ENCODE measurements at regions not wholly inside any gene's neighbourhood (a gene's known extent, or its start where the extent isn't known, plus 50 kb on each side); places are given as distances from the start of the nearest gene placed in this dataset.

- no peak for DNase-seq (ENCODE audit: low read depth in 3 of 3)
These were observed 60.9 kb upstream of the FUT8 start for GRCh38 chr14:65351493-65352194.

- DNase-seq (ENCODE audit: low read depth in 3 of 3) = no peak
These were observed 59.5 kb upstream of the FUT8 start for GRCh38 chr14:65352964-65353530.

DNA sequence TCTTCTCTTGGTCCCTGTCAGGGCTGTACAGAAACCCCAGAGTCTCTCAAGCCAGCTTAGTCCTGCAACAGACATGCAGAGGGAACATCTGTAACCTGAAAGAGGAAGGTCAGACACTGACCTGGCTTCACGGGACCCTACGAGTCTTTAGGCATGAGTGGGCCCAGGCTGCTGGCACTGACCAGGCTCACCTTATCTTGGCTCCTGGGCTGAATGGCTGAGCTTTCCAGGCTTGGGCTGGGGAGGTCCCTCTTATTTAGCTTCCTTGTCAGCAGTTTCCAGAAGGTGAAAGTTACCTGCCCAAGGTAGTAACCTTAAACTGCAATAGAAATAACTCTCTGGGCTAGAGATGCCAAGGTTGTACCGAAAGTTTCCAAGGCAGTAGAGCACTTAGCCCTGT is 58.4 kb upstream of the FUT8 start:
- no peak for DNase-seq (ENCODE audit: low read depth in 3 of 3)

DNA sequence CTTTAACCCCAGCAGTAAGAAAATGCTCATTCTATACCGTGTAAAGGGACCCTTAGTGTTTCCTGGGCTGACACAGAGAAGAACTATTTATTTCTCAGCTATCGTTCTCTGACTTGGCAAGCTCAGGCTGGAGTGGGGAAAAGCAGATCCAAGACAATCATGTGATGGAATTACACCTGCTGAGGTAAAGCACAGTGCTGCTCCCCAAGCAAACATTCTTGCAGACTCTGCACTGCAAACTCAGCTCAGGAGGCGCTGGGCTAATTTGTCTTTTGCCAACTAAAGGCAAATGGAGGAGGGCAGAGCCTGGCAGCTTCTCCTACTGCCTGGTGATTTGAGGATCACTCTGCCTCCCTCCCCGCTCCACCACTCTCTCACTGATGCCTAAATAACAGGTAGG is 57.8 kb upstream of the FUT8 start:
- no peak for DNase-seq (ENCODE audit: low read depth in 3 of 3)

GRCh38 chr14:65356327-65356836 is 56.1 kb upstream of the FUT8 start:
- peak in 1 of 3 experiments; percentile 46 for DNase-seq (ENCODE audit: low read depth in 3 of 3)

DNA sequence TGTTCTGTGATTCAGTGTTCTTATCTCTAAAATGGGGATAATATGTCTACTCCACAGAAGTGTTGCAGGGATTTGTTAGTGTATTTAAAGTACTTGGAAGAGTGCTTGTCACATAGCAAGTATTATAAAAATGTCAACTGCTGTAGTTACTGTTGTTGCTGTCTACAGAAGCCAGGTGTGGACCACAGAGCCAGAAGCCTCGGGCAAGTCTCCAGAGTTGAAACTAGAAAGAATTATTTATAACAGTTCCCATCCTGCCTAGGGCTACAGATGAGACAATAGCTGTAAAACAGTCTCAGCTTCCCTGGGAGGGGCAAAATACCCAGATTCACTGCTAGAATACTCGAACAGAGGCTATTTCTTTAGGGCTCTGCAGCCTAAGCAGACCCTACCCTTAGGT is 55.4 kb upstream of the FUT8 start:
- DNase-seq (ENCODE audit: low read depth in 3 of 3) = no peak

- DNase-seq (ENCODE audit: low read depth in 3 of 3) = no peak
These were observed 54.8 kb upstream of the FUT8 start for GRCh38 chr14:65357689-65358088.

DNA sequence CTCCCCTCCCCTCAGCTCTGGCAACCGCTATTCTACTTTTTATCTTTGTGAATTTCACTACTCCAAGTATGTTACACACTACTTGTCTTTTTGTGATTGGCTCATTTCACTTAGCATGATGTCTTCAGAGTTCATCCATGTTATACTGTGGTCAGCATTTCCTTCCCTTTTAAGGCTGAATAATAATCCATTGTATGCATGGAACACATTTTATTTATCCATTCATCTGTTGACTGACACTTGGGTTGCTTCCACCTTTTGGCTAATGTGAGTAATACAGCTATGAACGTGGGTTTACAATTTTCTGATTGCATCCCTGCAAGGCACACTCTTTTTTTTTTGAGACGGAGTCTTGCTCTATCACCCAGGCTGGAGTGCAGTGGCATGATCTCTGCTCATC is 53.0 kb upstream of the FUT8 start:
- no peak for DNase-seq (ENCODE audit: low read depth in 3 of 3)

GRCh38 chr14:65360144-65360784 is 52.3 kb upstream of the FUT8 start:
- no peak for DNase-seq (ENCODE audit: low read depth in 3 of 3)

DNA sequence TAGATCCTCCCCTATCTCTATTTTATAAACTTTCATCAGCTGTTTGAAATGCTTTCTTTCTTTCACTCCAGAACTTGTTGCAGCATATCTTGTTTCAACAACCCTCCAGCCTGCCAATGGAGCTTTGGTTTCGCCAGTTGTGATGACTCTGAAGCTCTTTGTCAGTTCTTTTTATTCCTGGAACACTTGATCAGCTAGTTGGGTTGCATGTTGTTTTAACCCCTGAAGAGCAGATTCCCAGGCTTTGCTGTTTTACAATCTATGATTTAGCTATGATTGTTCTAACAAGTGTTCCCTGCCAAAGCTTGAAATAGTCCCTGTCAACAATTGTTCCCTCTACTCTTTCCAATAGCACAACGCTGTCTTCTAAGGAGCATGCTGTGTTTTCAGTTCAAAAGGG is 50.6 kb upstream of the FUT8 start:
- DNase-seq (ENCODE audit: low read depth in 3 of 3) = no peak

All from stimulated activated CD4-positive, alpha-beta T cell treated with anti-CD3 and anti-CD28 coated beads, TNF-alpha, amount 100 ng/mL, for 24 hours (primary cell).